ENCODE measurements at regions not wholly inside any gene's neighbourhood (a gene's known extent, or its start where the extent isn't known, plus 50 kb on each side); places are given as distances from the start of the nearest gene placed in this dataset.

DNA sequence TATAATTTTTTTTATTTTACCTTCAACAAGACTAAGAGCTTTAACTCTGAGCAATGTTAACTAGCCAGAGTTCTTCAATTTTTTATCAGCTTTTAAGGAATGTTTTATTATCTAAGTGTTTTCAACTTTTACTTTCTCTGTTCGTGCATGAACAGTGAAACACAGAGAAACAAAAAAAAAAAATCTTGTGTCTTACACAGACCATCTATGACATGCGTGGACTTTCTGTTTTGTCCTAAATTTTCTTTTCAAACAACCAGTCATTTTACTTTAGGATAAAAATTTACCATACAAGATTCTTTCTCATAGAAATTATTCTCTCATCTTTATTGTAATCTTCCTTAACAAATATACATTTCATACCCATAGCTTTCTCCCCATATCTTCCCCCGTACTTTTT lies 731.9 kb upstream of the PCDH10 start:
- Histone ChIP-seq H3K79me2 (ENCODE audit: insufficient read depth, low read length) (no peaks in the 10 kb centered on the region), H4K8ac (replicated peaks; ENCODE audit: insufficient read length, low read depth, low read length) (no peak overlapping the region), H2BK15ac (ENCODE audit: low read depth, low read length) (no peak overlapping the region), H2BK12ac (ENCODE audit: insufficient read length, low read depth, low read length) (no peak overlapping the region), H3K4me1 (ENCODE audit: insufficient read depth, low read length) (no peaks in the 10 kb centered on the region), H3K9ac (ENCODE audit: extremely low read depth, insufficient read length, low read length) (no peak overlapping the region), H2AFZ (ENCODE audit: low read length) (no peak overlapping the region), H3K9me3 (ENCODE audit: control insufficient read depth, low read depth, low read length) (peaks cover 20% of the 10 kb centered on the region), H3K14ac (ENCODE audit: insufficient read depth, low read length) (no peak overlapping the region), H2BK5ac (ENCODE audit: insufficient read length, low read length) (no peak overlapping the region), H3K23me2 (ENCODE audit: insufficient read length, low read depth, low read length, poor library complexity, severe bottlenecking) (no peaks in the 10 kb centered on the region), H3K79me1 (ENCODE audit: insufficient read depth, low read depth, low read length, poor library complexity, severe bottlenecking) (no peaks in the 10 kb centered on the region), H3K4ac (ENCODE audit: low read depth, low read length) (no peak overlapping the region), H3T11ph (ENCODE audit: low read length) (no peak overlapping the region), H3K56ac (ENCODE audit: insufficient read length, low read depth, low read length) (no peak overlapping the region), H4K91ac (ENCODE audit: insufficient read length, low read depth, low read length) (no peak overlapping the region), H3K18ac (ENCODE audit: insufficient read length, low read depth, low read length) (no peak overlapping the region), H2BK120ac (ENCODE audit: low read depth, low read length, poor library complexity, severe bottlenecking) (no peak overlapping the region), H4K20me1 (ENCODE audit: control insufficient read depth, insufficient read depth, insufficient read length) (no peaks in the 10 kb centered on the region), H4K5ac (ENCODE audit: insufficient read length, low read depth, low read length) (no peak overlapping the region), H2AK5ac (ENCODE audit: insufficient read length, low read length) (no peak overlapping the region), H3K4me2 (ENCODE audit: insufficient read depth, insufficient read length, low read length) (no peak overlapping the region), H3K27me3 (ENCODE audit: insufficient read depth, low read length) (no peaks in the 10 kb centered on the region), H3K27ac (ENCODE audit: insufficient read length, low read depth, low read length) (no peak overlapping the region), H3K23ac (ENCODE audit: insufficient read length, low read depth, low read length) (no peak overlapping the region), H2BK20ac (ENCODE audit: low read depth, low read length, poor library complexity, severe bottlenecking) (no peak overlapping the region)
- WGBS (ENCODE audit: extremely low coverage, insufficient read length, low lambda C conversion rate) = 71% methylated on average over 1 of the region's 3 CpGs
- H3K9me3 Mint-ChIP-seq = peaks cover 58 to 75% of the 10 kb centered on the region in 2 experiments
- peaks cover 53 to 69% (median 54%) of the 10 kb centered on the region in 3 experiments for H3K36me3 Mint-ChIP-seq (ENCODE audit: insufficient read depth in 1 of 3, low read depth in 3 of 3)
- H3K4me1 Mint-ChIP-seq = no peaks in the 10 kb centered on the region
- no peak overlapping the region for H3K4me3 Mint-ChIP-seq
- no peak overlapping the region for H3K27ac Mint-ChIP-seq
- no peaks in the 10 kb centered on the region for H3K27me3 Mint-ChIP-seq (ENCODE audit: low read depth)
- no peak for DNase-seq
- TF ChIP-seq, protein P1, sequence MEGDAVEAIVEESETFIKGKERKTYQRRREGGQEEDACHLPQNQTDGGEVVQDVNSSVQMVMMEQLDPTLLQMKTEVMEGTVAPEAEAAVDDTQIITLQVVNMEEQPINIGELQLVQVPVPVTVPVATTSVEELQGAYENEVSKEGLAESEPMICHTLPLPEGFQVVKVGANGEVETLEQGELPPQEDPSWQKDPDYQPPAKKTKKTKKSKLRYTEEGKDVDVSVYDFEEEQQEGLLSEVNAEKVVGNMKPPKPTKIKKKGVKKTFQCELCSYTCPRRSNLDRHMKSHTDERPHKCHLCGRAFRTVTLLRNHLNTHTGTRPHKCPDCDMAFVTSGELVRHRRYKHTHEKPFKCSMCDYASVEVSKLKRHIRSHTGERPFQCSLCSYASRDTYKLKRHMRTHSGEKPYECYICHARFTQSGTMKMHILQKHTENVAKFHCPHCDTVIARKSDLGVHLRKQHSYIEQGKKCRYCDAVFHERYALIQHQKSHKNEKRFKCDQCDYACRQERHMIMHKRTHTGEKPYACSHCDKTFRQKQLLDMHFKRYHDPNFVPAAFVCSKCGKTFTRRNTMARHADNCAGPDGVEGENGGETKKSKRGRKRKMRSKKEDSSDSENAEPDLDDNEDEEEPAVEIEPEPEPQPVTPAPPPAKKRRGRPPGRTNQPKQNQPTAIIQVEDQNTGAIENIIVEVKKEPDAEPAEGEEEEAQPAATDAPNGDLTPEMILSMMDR (conservative IDR thresholded peaks at IDR 0.05) = no peak
